OCI-LY1 (cell line): ENCODE measurements at regions not wholly inside any gene's neighbourhood (a gene's known extent, or its start where the extent isn't known, plus 50 kb on each side); places are given as distances from the start of the nearest gene placed in this dataset.

Source experiments
- H2AFZ ChIP-seq: fragments of 200-600 bp; sonication (generic), shearing (Covaris generic); 2 replicates; pipeline ENCODE4 v1.6.0; 2014; ENCODE audit warnings: antibody characterized with exemption, mild to moderate bottlenecking, low read length
- H3F3A ChIP-seq: fragments of 200-600 bp; sonication (generic), shearing (Covaris generic); 2 replicates; pipeline ENCODE4 v1.6.0; 2014; ENCODE audit warnings: mild to moderate bottlenecking, antibody characterized with exemption, low read length, moderate library complexity; ENCODE audit not compliant: insufficient read depth
- H3K27ac ChIP-seq: fragments of 200-600 bp; sonication (generic); 2 replicates; pipeline ENCODE4 v1.5.1; 2014; ENCODE audit warnings: low read length, mixed run types, mild to moderate bottlenecking, low read depth; ENCODE audit not compliant: poor library complexity, severe bottlenecking
- H3K27me3 ChIP-seq: fragments of 200-600 bp; sonication (generic); 2 replicates; pipeline ENCODE4 v1.6.0; 2014; ENCODE audit warnings: antibody characterized with exemption, mild to moderate bottlenecking, low read length, moderate library complexity; ENCODE audit not compliant: insufficient read depth
- H3K36me3 ChIP-seq: fragments of 200-600 bp; sonication (generic); 2 replicates; pipeline ENCODE4 v1.6.1; 2014; ENCODE audit warnings: mild to moderate bottlenecking, antibody characterized with exemption, low read length, moderate library complexity, mixed read lengths; ENCODE audit not compliant: insufficient read depth
- H3K4me1 ChIP-seq: fragments of 200-600 bp; sonication (generic); 2 replicates; pipeline ENCODE4 v1.5.1; 2014; ENCODE audit warnings: mild to moderate bottlenecking, low read length, moderate library complexity; ENCODE audit not compliant: insufficient read depth, severe bottlenecking
- H3K4me2 ChIP-seq: fragments of 200-600 bp; sonication (generic), shearing (Covaris generic); 2 replicates; pipeline ENCODE4 v1.6.1; 2014; ENCODE audit warnings: low read length
- H3K4me3 ChIP-seq: fragments of 200-600 bp; sonication (generic); 2 replicates; pipeline ENCODE4 v1.5.1; 2014; ENCODE audit warnings: low read length, low read depth, mild to moderate bottlenecking, mixed read lengths; ENCODE audit not compliant: poor library complexity, severe bottlenecking
- H3K79me2 ChIP-seq: fragments of 200-600 bp; shearing (Covaris generic); 2 replicates; pipeline ENCODE4 v1.6.1; 2016; ENCODE audit warnings: mixed run types, low read length, mixed read lengths; ENCODE audit not compliant: insufficient read depth
- H3K9ac ChIP-seq: fragments of 200-600 bp; sonication (generic), shearing (Covaris generic); 2 replicates; pipeline ENCODE4 v1.6.1; 2014; ENCODE audit warnings: mild to moderate bottlenecking, low read length, mixed read lengths
- H3K9me2 ChIP-seq: fragments of 200-600 bp; sonication (generic), shearing (Covaris generic); 2 replicates; pipeline ENCODE4 v1.6.1; 2014; ENCODE audit warnings: low read depth, mild to moderate bottlenecking, low read length, mixed read lengths
- H3K9me3 ChIP-seq: fragments of 200-600 bp; shearing (Covaris generic); 2 replicates; pipeline ENCODE4 v1.6.1; 2014; ENCODE audit warnings: low read length, mixed read lengths
- H4K20me1 ChIP-seq: fragments of 200-600 bp; sonication (generic), shearing (Covaris generic); 2 replicates; pipeline ENCODE4 v1.6.0; 2016; ENCODE audit warnings: mild to moderate bottlenecking, low read length; ENCODE audit not compliant: insufficient read depth
- EZH2 ChIP-seq: fragments of 200-600 bp; sonication (generic), shearing (Covaris generic); IDR thresholded peaks from 2 replicates; pipeline ENCODE4 v1.8.0; 2017; ENCODE audit warnings: borderline replicate concordance, mixed run types, mild to moderate bottlenecking, antibody characterized with exemption, low read length, moderate library complexity, mixed read lengths
- TF ChIP-seq, protein P1 (sequence below): fragments of 200-600 bp; sonication (generic), shearing (Covaris generic); IDR thresholded peaks from 2 replicates; pipeline ENCODE4 v1.5.1; 2017; ENCODE audit warnings: mild to moderate bottlenecking, antibody characterized with exemption, low read length, moderate library complexity, mixed read lengths

DNA sequence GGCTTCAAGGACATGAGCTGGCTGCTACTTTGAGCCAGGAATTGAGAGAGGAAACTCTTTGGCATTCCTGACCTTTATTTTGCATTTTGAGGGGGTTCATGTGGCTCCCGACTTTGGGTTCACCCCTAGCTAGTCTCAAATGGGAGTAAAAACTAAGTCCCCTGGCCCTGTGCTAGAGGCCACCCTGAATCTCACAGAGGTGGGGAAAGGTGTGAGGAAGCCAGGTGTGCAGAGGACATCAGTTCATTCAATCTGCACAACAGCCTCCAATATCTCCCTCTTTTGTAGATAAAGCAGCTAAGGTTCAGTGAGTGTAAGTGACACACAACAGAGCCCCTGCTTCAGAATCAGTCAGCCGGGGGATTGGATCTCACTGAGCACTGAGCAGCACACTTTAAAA, 325.7 kb downstream of the DCDC2C start:
- no peak overlapping the region for H2AFZ ChIP-seq
- H3K9me2 ChIP-seq: no peaks in the 10 kb centered on the region
- no peaks in the 10 kb centered on the region for H3K36me3 ChIP-seq
- no peaks in the 10 kb centered on the region for H3K9me3 ChIP-seq
- TF ChIP-seq, protein P1, sequence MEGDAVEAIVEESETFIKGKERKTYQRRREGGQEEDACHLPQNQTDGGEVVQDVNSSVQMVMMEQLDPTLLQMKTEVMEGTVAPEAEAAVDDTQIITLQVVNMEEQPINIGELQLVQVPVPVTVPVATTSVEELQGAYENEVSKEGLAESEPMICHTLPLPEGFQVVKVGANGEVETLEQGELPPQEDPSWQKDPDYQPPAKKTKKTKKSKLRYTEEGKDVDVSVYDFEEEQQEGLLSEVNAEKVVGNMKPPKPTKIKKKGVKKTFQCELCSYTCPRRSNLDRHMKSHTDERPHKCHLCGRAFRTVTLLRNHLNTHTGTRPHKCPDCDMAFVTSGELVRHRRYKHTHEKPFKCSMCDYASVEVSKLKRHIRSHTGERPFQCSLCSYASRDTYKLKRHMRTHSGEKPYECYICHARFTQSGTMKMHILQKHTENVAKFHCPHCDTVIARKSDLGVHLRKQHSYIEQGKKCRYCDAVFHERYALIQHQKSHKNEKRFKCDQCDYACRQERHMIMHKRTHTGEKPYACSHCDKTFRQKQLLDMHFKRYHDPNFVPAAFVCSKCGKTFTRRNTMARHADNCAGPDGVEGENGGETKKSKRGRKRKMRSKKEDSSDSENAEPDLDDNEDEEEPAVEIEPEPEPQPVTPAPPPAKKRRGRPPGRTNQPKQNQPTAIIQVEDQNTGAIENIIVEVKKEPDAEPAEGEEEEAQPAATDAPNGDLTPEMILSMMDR: no peak
- TF ChIP-seq EZH2: no peak
- H3K4me2 ChIP-seq: no peak overlapping the region
- H3K27me3 ChIP-seq: no peaks in the 10 kb centered on the region; the same call in 1 of the 2 replicates
- H3K79me2 ChIP-seq: no peaks in the 10 kb centered on the region
- no peaks in the 10 kb centered on the region for H3F3A ChIP-seq
- no peaks in the 10 kb centered on the region for H4K20me1 ChIP-seq
- H3K27ac ChIP-seq: no peak overlapping the region
- no peak overlapping the region for H3K4me3 ChIP-seq
- H3K4me1 ChIP-seq: no peaks in the 10 kb centered on the region
- H3K9ac ChIP-seq: no peak overlapping the region

DNA sequence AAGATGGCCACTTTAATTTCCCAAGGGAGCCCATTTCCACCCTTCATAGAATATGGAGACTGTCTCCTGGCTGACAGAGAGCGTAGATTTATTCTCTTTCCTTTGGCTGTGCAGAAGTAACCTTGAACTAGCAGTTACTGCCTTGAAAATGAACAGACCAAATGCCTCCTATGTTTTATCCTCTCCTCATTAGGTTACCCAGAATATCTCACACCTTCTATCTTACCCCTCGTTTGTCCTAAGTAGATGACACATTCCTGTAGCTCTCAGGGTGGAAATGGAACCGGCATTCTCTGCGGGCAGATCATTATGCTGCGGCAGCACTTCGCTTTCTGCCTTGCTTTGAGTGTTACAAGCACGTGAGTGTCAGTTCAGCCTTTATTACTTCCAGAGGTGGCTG, 336.5 kb downstream of the DCDC2C start:
- no peak for TF ChIP-seq EZH2
- TF ChIP-seq, protein P1: no peak
- H3K36me3 ChIP-seq: no peaks in the 10 kb centered on the region
- no peaks in the 10 kb centered on the region for H3K9me3 ChIP-seq

DNA sequence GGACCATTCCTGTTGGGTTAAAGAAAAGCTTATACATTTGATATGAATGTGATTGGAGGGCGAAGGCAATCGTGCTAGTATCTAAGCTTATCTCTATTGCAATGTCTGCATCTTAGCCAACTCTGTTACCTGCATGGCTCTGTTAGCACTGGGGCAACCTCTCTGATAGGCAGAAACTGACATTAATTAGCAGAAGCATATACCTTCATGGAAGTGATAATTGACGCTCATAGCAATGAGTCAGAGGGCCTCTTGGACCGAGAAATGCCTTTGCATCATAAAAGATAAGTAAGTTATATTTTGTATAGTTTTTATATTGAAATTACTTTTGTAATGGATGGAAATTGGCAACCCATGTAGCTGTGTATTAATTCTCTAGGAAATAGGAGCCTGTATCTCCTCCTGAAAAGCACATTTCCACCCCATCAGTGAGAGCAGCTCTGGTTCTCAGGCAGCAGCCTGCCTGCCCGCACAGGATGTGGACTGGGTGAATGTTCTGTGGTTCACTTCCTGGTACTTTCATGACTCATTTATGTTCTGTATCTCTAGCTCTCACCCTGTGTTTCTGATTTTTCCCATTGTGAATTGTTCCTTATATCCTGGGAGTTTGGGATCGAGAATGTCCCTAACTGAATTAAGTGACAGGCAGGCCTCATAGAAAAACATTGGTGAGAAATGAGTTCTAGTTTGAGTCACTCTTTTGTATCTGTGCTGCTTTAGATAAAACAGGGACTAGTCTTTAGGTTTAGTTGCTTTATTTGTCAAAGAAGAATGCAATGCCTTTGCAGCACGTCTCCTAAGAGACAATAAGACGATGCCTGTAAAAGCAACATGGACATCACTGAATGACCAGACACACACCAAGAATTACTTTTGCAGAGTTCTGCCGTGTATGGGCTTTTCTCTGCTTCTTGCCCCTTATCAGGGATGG, 344.9 kb downstream of the DCDC2C start:
- Histone ChIP-seq H3K9me2 (no peaks in the 10 kb centered on the region), H3K9ac (no peak overlapping the region), H3K9me3 (no peaks in the 10 kb centered on the region), H3K4me2 (no peak overlapping the region), H2AFZ (no peak overlapping the region), H3F3A (no peaks in the 10 kb centered on the region), H4K20me1 (no peaks in the 10 kb centered on the region), H3K27me3 (no peaks in the 10 kb centered on the region), H3K4me3 (no peak overlapping the region), H3K79me2 (no peaks in the 10 kb centered on the region), H3K27ac (no peak overlapping the region), H3K36me3 (no peaks in the 10 kb centered on the region), H3K4me1 (no peaks in the 10 kb centered on the region)
- TF ChIP-seq, protein P1: no peak
- TF ChIP-seq EZH2: no peak

More for the DNA sequence above, 336.5 kb downstream of the DCDC2C start:
- no peaks in the 10 kb centered on the region for H3K4me1 ChIP-seq
- no peaks in the 10 kb centered on the region for H3K9me2 ChIP-seq
- H3K4me2 ChIP-seq: no peak overlapping the region
- no peak overlapping the region for H3K27ac ChIP-seq
- no peak overlapping the region for H3K9ac ChIP-seq
- no peaks in the 10 kb centered on the region for H3F3A ChIP-seq
- H3K79me2 ChIP-seq: no peaks in the 10 kb centered on the region
- no peaks in the 10 kb centered on the region for H3K27me3 ChIP-seq
- no peak overlapping the region for H3K4me3 ChIP-seq
- no peaks in the 10 kb centered on the region for H4K20me1 ChIP-seq
- no peak overlapping the region for H2AFZ ChIP-seq
